HG02981 (cell line): ENCODE measurements at regions not wholly inside any gene's neighbourhood (a gene's known extent, or its start where the extent isn't known, plus 50 kb on each side); places are given as distances from the start of the nearest gene placed in this dataset.

Experiments
- ATAC-seq: cut with Tn5 transposase; IDR thresholded peaks from one replicate; pipeline ENCODE4 v1.9.1; 2021; ENCODE audit warnings: mild to moderate bottlenecking, moderate library complexity; ENCODE audit not compliant: unreplicated experiment

DNA sequence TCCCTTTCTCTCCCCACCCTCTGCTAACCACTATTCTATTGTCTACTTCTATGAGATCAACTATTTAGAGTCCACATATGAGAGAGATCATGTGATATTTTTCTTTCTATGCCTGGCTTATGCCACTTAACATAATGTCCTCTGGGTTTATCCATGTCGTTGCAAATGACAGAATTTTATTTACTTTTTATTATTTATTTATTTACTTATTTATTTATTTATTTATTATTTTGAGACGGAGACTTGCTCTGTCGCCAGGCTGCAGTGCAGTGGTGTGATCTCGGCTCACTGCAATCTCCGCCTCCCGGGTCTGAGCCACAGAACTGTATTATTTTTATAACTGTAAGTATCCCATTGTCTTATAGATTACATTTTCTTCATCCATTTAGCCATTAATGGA, 443.4 kb upstream of the CDH19 start:
- no peak for ATAC-seq

DNA sequence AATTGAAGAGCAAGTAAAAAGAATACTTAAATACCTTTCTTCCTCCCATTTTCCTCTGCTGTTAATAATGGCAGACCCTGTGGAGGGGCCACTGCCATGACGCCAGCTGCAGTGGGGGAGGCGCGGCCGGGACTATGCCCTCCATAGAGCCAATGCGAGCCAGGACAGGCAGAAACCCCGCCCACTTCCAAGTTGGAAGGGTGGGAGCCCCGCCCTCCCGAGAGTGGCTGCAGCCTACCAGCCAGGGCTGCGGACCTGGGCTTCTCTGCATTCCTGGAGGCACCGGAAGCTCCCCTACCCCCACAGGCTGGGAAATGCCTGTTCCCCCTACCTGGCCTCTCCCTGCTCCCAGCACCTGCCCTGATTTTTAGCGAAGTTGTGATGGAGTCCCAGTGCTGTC, 439.4 kb upstream of the CDH19 start:
- no peak for ATAC-seq

DNA sequence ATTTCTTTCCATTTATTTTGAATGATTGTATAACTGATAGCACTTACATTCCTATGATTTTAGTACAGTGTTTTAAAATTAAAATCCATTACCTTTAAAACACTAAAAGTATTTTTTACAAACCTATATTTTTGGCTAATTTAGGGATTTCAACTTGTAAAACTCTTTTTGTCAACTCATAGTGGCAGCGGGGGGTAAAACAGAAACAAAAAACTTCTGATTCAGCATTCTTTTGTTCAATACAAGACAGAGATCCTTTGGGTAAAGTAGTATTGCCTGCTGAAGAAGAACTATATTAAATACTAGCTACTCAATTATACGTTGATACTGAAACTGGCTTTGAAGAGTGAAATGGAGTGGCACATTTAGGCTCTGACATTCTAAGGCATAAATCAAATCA, 437.4 kb upstream of the CDH19 start:
- no peak for ATAC-seq

DNA sequence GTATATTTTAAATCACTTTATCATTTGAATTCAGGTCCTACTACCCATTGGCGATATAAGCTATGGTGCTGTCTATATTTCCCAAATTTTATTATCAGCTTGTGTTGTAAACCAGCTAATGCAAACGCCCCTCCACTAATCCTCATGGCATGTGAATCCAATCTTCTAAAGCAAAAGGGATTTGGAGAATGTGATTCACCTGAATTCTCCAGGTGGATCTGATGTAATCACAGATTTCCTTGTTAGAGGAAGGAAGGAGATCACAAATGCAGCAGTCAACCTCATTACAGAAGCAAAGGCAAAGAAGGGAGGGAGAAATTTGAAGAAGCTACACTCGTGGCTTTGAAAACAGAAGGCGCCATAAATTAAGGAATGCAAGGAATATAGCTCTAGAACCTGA, 431.1 kb upstream of the CDH19 start:
- no peak for ATAC-seq

DNA sequence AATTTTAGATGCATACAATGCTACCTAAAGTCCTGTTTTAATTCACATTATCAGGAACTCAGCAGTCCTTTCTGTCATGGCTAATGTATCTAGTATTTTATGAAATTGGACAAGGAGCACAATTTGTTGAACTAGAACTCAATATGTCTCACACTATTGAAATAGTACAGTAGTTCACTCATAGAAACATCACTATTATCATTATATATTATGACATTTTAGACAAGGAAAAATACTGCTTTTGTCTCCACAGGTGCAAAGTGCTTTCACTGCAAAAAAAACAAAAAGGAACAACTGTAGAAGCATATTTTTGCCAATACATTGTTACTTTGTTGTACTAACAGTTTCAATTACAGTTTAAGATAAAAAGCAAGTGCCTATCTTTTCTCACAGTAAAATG, 419.2 kb upstream of the CDH19 start:
- ATAC-seq = no peak

DNA sequence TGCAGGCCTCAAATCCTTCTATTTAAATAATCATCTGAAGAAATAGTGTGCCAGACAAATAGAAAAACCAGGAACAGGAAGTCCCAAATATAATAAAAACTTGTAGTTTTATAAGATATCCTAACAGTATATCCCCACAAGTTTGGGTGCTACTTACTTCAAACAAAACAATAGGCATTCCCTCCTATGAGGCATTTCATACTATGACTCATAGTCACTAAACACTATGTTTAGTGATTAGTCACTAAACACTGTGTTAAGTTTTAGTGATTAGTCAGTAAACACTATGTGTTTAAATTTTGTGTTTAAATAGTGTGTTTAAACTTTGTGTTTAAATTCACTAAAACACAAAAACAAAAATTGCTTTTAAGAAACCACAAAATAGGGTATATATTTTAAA, 407.0 kb upstream of the CDH19 start:
- no peak for ATAC-seq

DNA sequence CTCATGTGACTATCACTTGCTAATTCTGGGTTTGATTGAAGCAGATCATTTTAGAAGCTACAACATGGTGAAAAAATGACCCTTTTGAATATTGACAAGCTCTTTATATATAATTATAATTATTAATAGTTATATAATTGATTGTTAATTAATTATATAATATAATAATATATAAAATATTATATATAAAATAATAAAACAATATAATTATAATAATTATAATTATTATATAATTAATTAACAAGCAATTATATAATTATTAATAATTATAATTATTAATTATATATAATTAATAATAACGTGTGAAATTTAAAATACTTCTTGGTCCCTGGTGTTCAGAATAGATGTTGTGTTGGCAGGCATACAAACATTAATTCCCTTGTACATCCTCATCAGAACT, 404.1 kb upstream of the CDH19 start:
- no peak for ATAC-seq

DNA sequence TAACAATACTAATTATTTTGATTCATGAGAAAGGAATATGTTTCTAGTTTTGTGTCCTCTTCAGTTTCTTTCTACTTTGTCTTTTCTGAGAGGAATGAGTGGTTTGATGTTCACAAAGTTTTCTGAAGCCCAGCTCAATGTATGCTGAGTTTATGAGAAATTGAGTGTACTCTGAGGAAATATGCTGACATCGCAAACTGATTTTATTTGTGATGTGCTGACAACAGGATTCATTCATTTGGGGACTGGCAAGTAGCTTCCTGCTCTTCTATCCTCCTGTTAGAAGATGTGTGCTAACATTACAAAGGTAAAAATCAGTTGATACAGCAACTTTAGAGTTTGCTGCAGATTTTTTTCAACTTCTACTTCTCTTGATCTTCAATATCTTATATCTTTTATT, 403.2 kb upstream of the CDH19 start:
- no peak for ATAC-seq

DNA sequence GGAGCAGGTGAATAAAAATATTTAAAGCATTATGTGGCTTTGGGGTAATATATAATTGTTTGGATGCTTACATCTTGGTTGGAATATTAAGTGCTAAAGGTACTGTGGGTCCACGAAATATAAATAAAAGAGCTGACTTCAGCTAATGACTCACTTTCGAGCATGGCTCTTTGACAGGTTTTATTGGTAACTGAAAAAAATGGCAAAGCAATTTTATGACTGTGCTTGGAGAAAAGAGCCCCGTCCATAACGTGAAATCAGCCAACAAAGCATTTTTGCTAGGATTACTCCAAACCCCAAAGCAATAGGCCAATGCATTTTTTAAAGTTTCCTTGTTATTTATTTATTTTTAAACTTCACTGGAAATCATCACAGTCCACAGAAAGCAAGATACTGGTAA, 397.2 kb upstream of the CDH19 start:
- no peak for ATAC-seq

DNA sequence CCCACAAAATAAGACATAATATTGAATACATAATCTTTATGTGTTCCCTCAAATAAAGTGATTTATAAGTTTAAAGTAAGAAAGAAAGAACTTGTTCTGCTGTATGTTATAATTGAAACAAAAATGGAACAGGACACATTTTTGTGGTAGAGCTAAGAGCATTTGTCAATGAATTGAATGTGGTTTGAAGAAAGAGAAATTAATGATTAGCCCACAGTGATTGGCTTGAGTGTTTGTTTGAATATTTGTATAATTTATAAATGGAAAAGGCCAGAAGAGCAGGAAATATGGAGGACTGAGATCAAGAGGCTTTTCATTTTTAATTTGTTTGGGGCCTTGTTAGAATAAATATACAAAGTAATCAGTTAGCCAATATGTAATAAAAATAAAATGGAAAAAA, 395.1 kb upstream of the CDH19 start:
- no peak for ATAC-seq

DNA sequence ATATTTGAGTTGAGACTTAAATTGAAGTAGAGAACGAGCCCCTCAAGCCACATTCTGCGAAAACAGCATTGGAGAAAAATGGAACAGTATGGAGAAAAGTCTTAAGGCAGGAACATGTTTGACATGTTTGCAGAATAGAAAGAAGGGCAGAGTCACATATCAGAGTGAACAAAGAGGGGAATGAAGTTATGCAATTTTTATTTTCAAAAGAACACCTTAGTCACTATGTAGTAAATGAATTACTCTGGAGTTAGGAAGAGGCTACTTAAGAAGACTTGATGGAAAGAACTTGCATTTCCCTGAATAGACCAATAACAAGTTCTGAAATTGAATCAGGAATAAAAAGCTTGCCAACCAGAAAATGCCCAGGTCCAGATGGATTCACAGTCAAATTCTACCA, 391.4 kb upstream of the CDH19 start:
- no peak for ATAC-seq

DNA sequence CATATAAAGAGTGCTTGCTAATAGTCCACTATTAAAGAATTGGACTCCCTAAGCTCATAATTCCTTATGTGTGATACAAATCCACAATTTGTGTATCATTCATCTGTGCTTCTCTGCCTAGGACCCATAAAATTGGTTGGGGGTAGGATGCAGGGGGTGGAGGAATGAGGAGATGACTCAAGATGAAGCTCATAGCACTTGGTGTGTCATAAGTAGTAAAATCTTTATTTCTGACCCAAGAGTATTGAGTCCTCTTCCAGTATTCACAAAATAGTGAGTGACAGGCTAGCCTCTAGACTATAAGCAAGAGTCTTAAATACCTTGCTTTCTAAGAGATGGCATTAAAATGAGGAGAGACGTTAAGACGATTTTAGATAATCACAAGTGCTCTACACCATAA, 390.9 kb upstream of the CDH19 start:
- no peak for ATAC-seq

DNA sequence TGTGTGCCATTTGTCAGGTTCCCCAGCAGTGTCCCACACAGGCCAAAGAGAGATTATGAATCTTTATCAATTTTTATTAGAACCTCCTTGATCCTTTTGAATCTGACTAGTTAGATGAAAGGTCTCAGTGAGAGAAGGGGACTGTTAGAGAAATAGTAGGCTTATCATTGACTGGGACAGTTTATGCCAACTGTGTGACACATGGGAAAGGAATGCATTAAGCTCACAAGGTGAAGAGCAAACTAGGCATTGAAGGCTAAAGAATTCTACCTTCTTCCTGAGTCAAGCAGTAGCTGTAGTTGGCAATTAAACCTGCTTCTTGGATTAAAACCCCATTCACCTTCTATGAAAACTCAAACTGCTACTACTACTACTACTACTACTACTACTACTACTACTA, 389.6 kb upstream of the CDH19 start:
- ATAC-seq = no peak

DNA sequence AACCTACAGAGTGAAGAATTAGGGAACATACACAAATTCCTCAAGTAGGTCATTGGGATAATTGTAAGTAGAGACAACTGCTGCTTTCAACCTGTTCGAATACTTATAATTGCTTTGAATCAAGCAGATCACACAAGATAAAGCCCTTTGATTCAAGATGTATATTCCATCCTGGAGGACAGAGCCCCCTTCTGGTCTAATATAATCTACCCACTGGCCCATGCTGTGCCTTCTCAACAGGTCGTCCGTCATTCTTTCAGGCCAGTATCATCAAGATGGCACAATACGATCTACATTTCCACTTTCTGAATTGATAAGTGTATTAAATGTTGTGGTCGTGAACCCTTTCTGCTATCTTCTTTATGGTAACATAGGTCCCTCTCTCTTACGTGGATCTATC, 387.0 kb upstream of the CDH19 start:
- ATAC-seq = no peak

DNA sequence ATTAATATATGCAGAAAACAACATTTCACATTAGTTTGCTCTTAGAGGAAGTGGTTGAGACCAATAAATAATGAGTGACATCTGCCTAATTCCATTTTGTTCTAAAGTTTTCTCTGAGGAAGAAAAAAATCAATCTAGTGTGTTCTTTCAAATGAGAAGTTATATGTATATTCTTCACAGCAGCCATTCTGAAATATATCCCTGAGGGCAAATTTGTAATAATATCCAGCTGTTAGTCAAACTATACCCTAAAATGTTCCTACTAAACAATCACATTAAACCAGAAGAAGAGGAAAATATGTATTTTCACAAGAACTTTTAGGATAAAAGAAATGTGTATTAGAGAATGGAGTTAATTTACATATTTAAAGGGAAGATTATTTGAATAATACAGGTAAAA, 375.1 kb upstream of the CDH19 start:
- no peak for ATAC-seq

DNA sequence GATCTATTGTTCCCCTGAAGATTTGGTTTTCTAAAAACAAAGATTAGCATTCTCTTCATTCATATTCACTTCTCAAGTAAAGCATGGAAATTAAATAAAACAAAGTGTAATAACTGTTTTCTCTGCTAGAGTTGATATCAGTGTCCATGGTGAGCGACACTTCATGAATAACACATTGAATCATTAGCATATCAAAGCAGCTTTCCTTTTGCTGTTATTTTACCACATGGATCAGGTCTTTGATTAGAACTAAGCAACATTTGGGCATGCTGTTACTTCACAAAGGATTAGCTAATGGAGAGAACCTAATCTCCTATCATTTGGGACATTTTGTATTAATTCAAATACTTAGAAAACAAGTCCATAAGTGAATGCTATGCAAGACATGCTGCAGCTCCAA, 368.8 kb upstream of the CDH19 start:
- ATAC-seq = no peak

DNA sequence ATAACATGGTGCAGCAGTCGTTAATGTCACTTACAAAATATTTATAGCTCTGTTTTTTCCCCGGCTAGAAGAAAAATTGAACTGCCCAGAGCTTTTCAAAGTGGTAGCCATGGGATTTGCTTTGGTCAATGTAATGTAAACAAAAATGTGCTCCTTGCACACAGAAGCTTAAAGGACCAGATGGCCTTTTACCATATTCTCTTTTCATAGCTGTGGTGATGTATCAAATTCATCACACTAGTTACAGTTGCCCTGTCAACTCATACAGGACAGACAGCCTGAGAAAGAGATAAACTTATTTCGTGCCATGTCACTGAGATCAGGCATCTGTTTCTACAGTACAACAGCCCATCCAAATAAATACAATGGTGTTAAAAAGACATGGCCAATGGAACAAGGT, 368.1 kb upstream of the CDH19 start:
- ATAC-seq = no peak

DNA sequence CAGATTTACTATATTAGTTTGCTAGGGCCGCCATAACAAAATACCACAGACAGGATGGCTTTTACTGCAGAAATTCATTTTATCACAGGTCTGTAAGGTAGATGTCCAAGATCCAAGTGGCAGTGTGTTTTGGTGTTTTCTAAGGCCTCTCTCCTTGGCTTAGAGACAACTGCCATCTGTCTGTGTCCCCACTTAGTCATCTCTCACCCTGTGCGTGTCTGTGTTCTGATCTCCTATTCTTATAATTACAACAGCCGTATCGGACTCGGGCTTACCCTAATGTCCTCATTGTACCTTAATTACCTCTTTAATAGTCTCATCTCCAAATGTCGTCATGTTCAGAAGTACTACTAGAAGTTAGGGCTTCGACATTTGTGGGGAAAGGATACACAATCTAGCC, 362.3 kb upstream of the CDH19 start:
- ATAC-seq = no peak

DNA sequence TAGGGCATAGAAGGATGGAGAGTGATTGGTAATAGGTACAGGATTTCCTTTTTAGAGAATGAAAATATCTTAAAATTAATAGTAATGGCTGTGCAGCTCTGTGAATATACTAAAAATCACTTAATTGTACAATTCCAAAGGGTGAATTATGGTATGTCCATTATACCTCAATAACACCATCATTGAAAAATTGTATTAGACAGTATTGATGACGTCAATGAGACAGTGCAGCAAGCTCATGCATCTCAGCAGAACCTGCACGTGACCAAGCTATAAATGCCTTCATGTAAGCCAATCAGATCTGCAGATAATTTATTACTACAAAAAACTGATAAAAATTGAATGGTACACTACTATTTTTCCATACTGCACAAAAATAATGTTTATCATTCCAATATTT, 354.4 kb upstream of the CDH19 start:
- no peak for ATAC-seq

DNA sequence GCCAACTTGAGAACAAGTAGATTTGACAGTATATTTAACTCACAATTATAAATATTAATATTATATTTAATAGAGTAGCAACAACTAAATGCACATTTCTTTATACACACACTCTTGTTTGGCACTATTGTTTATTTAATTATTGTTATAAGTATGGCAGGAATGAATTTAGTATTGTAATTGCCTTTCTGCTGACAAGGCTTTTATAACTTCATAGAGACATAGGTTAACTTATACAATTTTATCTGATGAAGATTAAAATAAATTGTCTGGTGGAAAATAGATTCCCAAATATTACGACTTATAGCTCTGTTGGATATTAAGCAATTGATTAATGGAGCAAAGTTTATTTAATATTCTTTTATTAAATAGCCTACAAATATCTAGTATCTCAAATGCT, 347.9 kb upstream of the CDH19 start:
- no peak for ATAC-seq

DNA sequence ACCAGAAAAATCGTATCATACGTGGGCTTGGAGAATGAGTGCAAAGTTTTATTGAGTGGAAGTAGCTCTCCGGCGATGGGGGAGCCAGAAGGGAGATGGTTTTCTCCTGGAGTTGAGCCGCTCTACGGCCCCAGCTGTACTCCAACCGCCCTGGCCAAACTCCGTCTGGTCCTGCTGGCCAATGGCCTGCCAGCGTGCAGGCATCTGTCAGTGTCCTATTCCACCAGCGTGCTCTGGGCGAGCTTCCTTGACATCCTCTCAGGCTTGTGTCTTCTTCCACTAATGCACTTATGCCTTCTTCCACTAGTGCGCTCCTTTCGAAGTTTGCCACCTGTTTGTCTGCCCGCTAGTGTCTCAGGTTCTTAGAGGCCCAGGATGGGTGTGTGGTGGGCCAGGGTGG, 345.5 kb upstream of the CDH19 start:
- ATAC-seq = no peak

DNA sequence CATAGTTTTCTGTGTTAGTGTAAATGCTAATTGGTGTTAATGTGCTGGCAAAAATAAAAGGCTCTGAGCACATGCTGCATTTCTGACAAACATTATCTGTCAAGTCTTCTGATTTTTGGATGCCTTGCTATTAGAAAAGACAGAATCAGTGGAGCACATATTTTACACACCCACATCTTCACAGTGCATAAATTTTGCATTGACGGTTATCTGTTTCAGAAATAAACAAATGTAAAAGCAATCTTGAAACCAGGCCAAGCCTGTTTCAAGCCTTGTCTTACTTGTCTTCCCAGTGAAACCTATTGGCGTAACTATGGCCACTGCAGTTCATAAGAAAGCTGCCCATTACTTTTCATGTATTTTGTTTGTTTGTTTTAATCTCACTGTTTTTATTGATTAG, 333.7 kb upstream of the CDH19 start:
- no peak for ATAC-seq

DNA sequence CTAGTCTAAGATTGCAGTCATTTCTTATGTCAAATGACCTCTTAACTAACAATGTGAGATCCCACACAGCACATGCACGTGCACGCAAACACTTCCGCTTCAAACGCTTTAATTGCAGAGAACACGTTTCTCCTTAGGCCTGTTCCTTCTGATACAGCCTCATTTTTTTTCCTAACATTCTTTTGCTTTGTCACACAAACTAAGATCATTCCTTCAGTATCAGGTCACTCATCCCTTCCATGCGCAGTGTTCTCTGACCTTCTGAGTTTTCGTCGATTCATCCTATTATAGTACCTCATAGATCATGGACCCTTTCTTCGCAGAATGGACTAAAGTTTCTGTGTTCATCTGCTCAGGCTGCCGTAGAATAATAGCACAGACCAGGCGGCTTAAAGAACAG, 327.1 kb upstream of the CDH19 start:
- ATAC-seq = no peak

DNA sequence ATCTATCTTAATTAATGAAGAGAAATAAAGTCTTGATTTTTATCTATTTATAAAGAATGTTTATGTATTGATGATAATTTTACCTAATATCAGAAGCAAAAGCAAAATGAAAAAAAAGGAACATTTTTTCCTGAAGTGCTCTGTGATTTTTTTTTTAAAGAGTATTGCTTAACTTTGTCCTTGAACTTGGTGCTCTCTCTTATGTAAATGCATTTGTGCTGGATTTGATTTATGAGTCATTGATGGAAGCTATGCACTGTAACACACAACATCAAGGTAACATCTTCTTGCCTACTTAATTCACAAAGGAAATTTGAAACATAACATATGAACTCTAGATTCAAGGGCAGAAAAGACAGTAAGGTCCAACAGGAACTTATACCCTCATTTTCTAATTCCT, 312.9 kb upstream of the CDH19 start:
- ATAC-seq = no peak
